Loucy (cell line): ENCODE measurements at regions not wholly inside any gene's neighbourhood (a gene's known extent, or its start where the extent isn't known, plus 50 kb on each side); places are given as distances from the start of the nearest gene placed in this dataset.

Experiments used
- H2AFZ ChIP-seq: fragments of 200-600 bp; sonication (generic); 2 replicates; pipeline ENCODE4 v1.6.0; 2016; ENCODE audit warnings: antibody characterized with exemption, mild to moderate bottlenecking, low read length, moderate library complexity
- H3F3A ChIP-seq: fragments of 200-600 bp; 2 replicates; pipeline ENCODE4 v1.6.0; 2016; ENCODE audit warnings: antibody characterized with exemption, low read depth, mild to moderate bottlenecking
- H3K27me3 ChIP-seq: fragments of 200-600 bp; sonication (generic); 2 replicates; pipeline ENCODE4 v1.6.1; 2014; ENCODE audit warnings: low read length, mild to moderate bottlenecking; ENCODE audit not compliant: insufficient read depth, poor library complexity, severe bottlenecking
- H3K36me3 ChIP-seq: fragments of 200-600 bp; sonication (generic); 2 replicates; pipeline ENCODE4 v1.6.1; 2016; ENCODE audit warnings: low read length; ENCODE audit not compliant: insufficient read depth
- H3K4me1 ChIP-seq: fragments of 200-600 bp; sonication (generic); 2 replicates; pipeline ENCODE4 v1.5.1; 2014; ENCODE audit warnings: low read length, mild to moderate bottlenecking; ENCODE audit not compliant: insufficient read depth, poor library complexity, severe bottlenecking
- H3K4me2 ChIP-seq: fragments of 200-600 bp; sonication (generic); 2 replicates; pipeline ENCODE4 v1.6.0; 2014; ENCODE audit warnings: antibody characterized with exemption, low read length, low read depth, mild to moderate bottlenecking; ENCODE audit not compliant: poor library complexity, severe bottlenecking
- H3K4me3 ChIP-seq: fragments of 200-600 bp; sonication (generic); 2 replicates; pipeline ENCODE4 v1.5.1; 2014; ENCODE audit warnings: low read length, mild to moderate bottlenecking, mixed read lengths; ENCODE audit not compliant: poor library complexity, severe bottlenecking
- H3K79me2 ChIP-seq: fragments of 200-600 bp; sonication (generic); 2 replicates; pipeline ENCODE4 v1.6.1; 2014; ENCODE audit warnings: low read length; ENCODE audit not compliant: insufficient read depth
- H3K9ac ChIP-seq: fragments of 200-600 bp; sonication (generic); 2 replicates; pipeline ENCODE4 v1.6.0; 2014; ENCODE audit warnings: mild to moderate bottlenecking, low read depth, low read length, moderate library complexity; ENCODE audit not compliant: poor library complexity, severe bottlenecking
- H3K9me2 ChIP-seq: fragments of 200-600 bp; sonication (generic); replicated peaks from 2 replicates; pipeline ENCODE4 v1.6.1; 2016; ENCODE audit warnings: low read depth, low read length, mixed read lengths
- H3K9me3 ChIP-seq: fragments of 200-600 bp; sonication (generic); 2 replicates; pipeline ENCODE4 v1.6.1; 2014; ENCODE audit warnings: mild to moderate bottlenecking, antibody characterized with exemption, low read length, low read depth; ENCODE audit not compliant: insufficient read depth
- H4K20me1 ChIP-seq: fragments of 200-600 bp; sonication (generic); 2 replicates; pipeline ENCODE4 v1.6.0; 2014; ENCODE audit warnings: antibody characterized with exemption, low read length, mild to moderate bottlenecking; ENCODE audit not compliant: insufficient read depth, poor library complexity, severe bottlenecking
- EZH2phosphoT487 ChIP-seq: fragments of 200-600 bp; IDR thresholded peaks from 2 replicates; pipeline ENCODE4 v1.6.1; 2018; ENCODE audit warnings: antibody characterized with exemption, mild to moderate bottlenecking, moderate library complexity, borderline replicate concordance
- TF ChIP-seq, protein P1 (sequence below): fragments of 200-600 bp; sonication (generic); conservative IDR thresholded peaks from 2 replicates; pipeline ENCODE4 v1.5.1; 2014; ENCODE audit warnings: mild to moderate bottlenecking, antibody characterized with exemption, low read length

GRCh38 chr4:14878681-14879080 lies 123.6 kb upstream of the CPEB2 start:
- no peak for TF ChIP-seq EZH2phosphoT487
- TF ChIP-seq, protein P1, sequence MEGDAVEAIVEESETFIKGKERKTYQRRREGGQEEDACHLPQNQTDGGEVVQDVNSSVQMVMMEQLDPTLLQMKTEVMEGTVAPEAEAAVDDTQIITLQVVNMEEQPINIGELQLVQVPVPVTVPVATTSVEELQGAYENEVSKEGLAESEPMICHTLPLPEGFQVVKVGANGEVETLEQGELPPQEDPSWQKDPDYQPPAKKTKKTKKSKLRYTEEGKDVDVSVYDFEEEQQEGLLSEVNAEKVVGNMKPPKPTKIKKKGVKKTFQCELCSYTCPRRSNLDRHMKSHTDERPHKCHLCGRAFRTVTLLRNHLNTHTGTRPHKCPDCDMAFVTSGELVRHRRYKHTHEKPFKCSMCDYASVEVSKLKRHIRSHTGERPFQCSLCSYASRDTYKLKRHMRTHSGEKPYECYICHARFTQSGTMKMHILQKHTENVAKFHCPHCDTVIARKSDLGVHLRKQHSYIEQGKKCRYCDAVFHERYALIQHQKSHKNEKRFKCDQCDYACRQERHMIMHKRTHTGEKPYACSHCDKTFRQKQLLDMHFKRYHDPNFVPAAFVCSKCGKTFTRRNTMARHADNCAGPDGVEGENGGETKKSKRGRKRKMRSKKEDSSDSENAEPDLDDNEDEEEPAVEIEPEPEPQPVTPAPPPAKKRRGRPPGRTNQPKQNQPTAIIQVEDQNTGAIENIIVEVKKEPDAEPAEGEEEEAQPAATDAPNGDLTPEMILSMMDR, result no peak
- Histone ChIP-seq H3K4me3 (no peak overlapping the region), H3K9ac (no peak overlapping the region), H4K20me1 (no peaks in the 10 kb centered on the region), H3K9me3 (no peaks in the 10 kb centered on the region), H3K4me2 (no peak overlapping the region), H3K36me3 (no peaks in the 10 kb centered on the region), H3K79me2 (no peaks in the 10 kb centered on the region), H2AFZ (no peak overlapping the region), H3K27me3 (no peaks in the 10 kb centered on the region), H3K4me1 (peaks cover 21% of the 10 kb centered on the region), H3K9me2 (no peaks in the 10 kb centered on the region), H3F3A (peaks cover 11% of the 10 kb centered on the region; the same call in 1 of the 2 replicates)

DNA sequence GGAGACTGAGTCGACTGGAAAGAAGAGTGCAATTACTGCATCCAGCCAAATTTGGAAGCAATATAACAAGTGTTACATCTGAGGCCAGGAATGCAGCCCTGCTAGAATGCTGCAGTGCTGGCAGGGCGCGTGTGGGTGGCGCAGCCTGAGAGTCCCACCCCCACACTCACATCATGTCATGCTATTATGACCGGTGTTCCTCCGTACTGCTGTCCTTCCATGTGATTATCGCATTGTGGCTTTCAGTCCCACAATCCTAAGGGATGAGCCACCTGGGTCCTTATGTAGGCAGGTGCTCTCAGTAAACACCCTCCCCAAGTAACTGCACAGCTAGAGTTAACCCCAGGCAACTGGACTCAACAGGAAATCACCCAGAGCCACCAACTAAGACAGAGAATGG lies 122.6 kb upstream of the CPEB2 start:
- H3K4me3 ChIP-seq, result no peak overlapping the region
- H3K4me1 ChIP-seq, result peaks cover 21% of the 10 kb centered on the region
- H3K9ac ChIP-seq, result no peak overlapping the region
- H3K27me3 ChIP-seq, result no peaks in the 10 kb centered on the region
- TF ChIP-seq EZH2phosphoT487, result no peak
- TF ChIP-seq, protein P1, result no peak
- peaks cover 11% of the 10 kb centered on the region; the same call in 1 of the 2 replicates for H3F3A ChIP-seq
- no peak overlapping the region for H3K4me2 ChIP-seq
- no peak overlapping the region for H2AFZ ChIP-seq
- H3K9me3 ChIP-seq, result no peaks in the 10 kb centered on the region
- H3K36me3 ChIP-seq, result no peaks in the 10 kb centered on the region
- no peaks in the 10 kb centered on the region for H3K9me2 ChIP-seq
- no peaks in the 10 kb centered on the region for H3K79me2 ChIP-seq
- no peaks in the 10 kb centered on the region for H4K20me1 ChIP-seq

- Histone ChIP-seq H3K9me2 (no peaks in the 10 kb centered on the region), H3K4me1 (peaks cover 16% of the 10 kb centered on the region), H3K9ac (no peak overlapping the region), H2AFZ (no peak overlapping the region), H3K36me3 (no peaks in the 10 kb centered on the region), H3K9me3 (no peaks in the 10 kb centered on the region), H3K4me3 (no peak overlapping the region), H3F3A (peaks cover 11% of the 10 kb centered on the region; the same call in 1 of the 2 replicates), H4K20me1 (no peaks in the 10 kb centered on the region), H3K27me3 (no peaks in the 10 kb centered on the region), H3K79me2 (no peaks in the 10 kb centered on the region), H3K4me2 (no peak overlapping the region)
- TF ChIP-seq EZH2phosphoT487, result no peak
- TF ChIP-seq, protein P1, result no peak
These were observed 121.5 kb upstream of the CPEB2 start for GRCh38 chr4:14880805-14881204.
